DND-41 (cell line): ENCODE measurements at regions not wholly inside any gene's neighbourhood (a gene's known extent, or its start where the extent isn't known, plus 50 kb on each side); places are given as distances from the start of the nearest gene placed in this dataset.

ENCODE experiments used
- ATAC-seq: fragments of 200-7000 bp; cut with Tn5 transposase; 3 replicates; pipeline ENCODE4 v1.9.1; 2021; ENCODE audit warnings: low read depth; ENCODE audit not compliant: insufficient read depth
- DNase-seq: peaks from one replicate; pipeline ENCODE4 v3.0.0-alpha.2; 2020
- H2AFZ ChIP-seq: 2 replicates; pipeline ENCODE4 v1.6.0; 2012; ENCODE audit warnings: low read depth, low read length
- H3K27ac ChIP-seq: 2 replicates; pipeline ENCODE4 v1.5.1; 2012; ENCODE audit warnings: low read length, inconsistent platforms
- H3K27me3 ChIP-seq: fragments of 200-600 bp; sonication (generic); 2 replicates; pipeline ENCODE4 v1.6.0; 2012; ENCODE audit warnings: low read length, mild to moderate bottlenecking, inconsistent platforms; ENCODE audit not compliant: insufficient read depth, poor library complexity
- H3K36me3 ChIP-seq: 2 replicates; pipeline ENCODE4 v1.5.1; 2012; ENCODE audit warnings: low read length, inconsistent platforms; ENCODE audit not compliant: insufficient read depth
- H3K4me1 ChIP-seq: 2 replicates; pipeline ENCODE4 v1.5.1; 2012; ENCODE audit warnings: mild to moderate bottlenecking, low read length; ENCODE audit not compliant: insufficient read depth
- H3K4me2 ChIP-seq: 2 replicates; pipeline ENCODE4 v1.6.0; 2012; ENCODE audit warnings: mild to moderate bottlenecking, moderate library complexity, low read length, inconsistent platforms; ENCODE audit not compliant: insufficient read depth
- H3K4me3 ChIP-seq, 2 experiments: fragments of 200-600 bp in 1 of 2; shearing (Covaris generic) in 1 of 2; 2 replicates each; pipeline ENCODE4 v1.5.1; 2012 to 2016; ENCODE audit warnings: inconsistent platforms in 2 of 2, low read length in 2 of 2, mild to moderate bottlenecking in 2 of 2, low read depth in 1 of 2, moderate library complexity in 1 of 2
- H3K79me2 ChIP-seq: 2 replicates; pipeline ENCODE4 v1.6.0; 2012; ENCODE audit warnings: low read length, inconsistent platforms; ENCODE audit not compliant: insufficient read depth
- H3K9ac ChIP-seq: 2 replicates; pipeline ENCODE4 v1.6.0; 2012; ENCODE audit warnings: low read depth, mild to moderate bottlenecking, inconsistent platforms, low read length, moderate library complexity
- H3K9me3 ChIP-seq: 2 replicates; pipeline ENCODE4 v1.5.1; 2012; ENCODE audit warnings: low read length, moderate library complexity, mild to moderate bottlenecking, inconsistent platforms; ENCODE audit not compliant: insufficient read depth, severe bottlenecking
- H4K20me1 ChIP-seq: 2 replicates; pipeline ENCODE4 v1.6.0; 2012; ENCODE audit warnings: low read length; ENCODE audit not compliant: insufficient read depth
- EZH2 ChIP-seq: IDR thresholded peaks from 3 replicates; pipeline ENCODE4 v1.6.1; 2012; ENCODE audit warnings: borderline replicate concordance, low read depth, mild to moderate bottlenecking, moderate library complexity, low read length, inconsistent platforms; ENCODE audit not compliant: severe bottlenecking
- TF ChIP-seq, protein P1 (sequence below): IDR thresholded peaks from 2 replicates; pipeline ENCODE4 v1.5.1; 2012; ENCODE audit warnings: borderline replicate concordance, low read length, moderate library complexity, mild to moderate bottlenecking; ENCODE audit not compliant: poor library complexity, severe bottlenecking; ENCODE audit errors: extremely low read depth

DNA sequence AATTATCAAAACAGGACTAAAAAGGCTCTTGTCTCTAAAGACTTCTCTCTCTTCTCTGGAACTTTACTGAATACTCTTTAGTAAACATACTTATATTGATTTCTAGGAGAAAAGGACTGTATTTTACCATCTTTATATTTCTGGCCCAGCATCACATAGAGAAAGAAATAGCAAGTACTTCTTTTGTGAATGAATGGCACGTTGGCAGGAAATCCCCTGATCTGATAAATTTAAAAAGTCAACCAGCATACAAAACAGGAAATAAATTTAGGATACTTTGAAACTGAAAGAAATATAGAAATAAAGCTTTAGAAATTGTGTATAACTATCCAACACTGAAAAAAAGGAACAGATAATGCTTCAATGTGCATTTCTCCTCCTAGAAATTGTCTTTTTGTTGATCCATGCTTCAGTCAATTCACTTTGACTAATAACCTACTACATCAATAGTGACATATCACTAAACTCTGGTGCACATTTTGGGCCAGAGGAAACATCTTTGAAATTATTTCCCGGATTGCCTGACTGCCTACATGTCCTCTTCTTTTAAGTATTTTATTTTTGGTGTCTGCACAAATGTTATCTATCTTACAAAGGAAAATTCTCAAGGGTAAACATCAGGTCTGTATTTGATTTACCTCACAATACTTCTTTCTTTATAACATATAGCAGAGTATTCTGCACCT lies 183.5 kb upstream of the FSTL5 start:
- Histone ChIP-seq H3K4me2 (no peak overlapping the region), H3K36me3 (no peaks in the 10 kb centered on the region), H3K4me3 (no peak overlapping the region), H3K9me3 (no peaks in the 10 kb centered on the region), H3K27ac (no peak overlapping the region), H2AFZ (no peak overlapping the region), H3K79me2 (no peaks in the 10 kb centered on the region), H4K20me1 (no peaks in the 10 kb centered on the region), H3K27me3 (no peaks in the 10 kb centered on the region), H3K9ac (no peak overlapping the region), H3K4me1 (no peaks in the 10 kb centered on the region)
- no peak for DNase-seq
- no peak for ATAC-seq
- TF ChIP-seq, protein P1, sequence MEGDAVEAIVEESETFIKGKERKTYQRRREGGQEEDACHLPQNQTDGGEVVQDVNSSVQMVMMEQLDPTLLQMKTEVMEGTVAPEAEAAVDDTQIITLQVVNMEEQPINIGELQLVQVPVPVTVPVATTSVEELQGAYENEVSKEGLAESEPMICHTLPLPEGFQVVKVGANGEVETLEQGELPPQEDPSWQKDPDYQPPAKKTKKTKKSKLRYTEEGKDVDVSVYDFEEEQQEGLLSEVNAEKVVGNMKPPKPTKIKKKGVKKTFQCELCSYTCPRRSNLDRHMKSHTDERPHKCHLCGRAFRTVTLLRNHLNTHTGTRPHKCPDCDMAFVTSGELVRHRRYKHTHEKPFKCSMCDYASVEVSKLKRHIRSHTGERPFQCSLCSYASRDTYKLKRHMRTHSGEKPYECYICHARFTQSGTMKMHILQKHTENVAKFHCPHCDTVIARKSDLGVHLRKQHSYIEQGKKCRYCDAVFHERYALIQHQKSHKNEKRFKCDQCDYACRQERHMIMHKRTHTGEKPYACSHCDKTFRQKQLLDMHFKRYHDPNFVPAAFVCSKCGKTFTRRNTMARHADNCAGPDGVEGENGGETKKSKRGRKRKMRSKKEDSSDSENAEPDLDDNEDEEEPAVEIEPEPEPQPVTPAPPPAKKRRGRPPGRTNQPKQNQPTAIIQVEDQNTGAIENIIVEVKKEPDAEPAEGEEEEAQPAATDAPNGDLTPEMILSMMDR = no peak
- no peak for TF ChIP-seq EZH2

DNA sequence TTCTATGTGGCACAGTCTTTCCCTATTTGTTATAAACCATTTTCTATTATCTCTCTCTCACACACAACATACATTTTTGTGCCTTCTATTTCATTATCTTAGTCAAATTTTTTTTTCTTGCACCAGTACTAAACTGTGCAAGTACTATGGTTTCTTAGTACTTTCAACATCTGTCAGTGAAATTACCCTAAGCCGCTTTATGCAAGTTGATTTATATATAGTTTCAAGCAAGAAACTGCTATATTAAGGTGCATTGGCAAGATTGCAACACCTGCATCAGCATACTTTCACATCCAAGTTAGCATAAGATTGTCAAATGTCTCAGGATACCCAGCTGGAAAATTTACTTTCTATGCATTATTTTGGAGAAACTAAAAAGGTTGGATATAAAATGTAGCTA lies 180.2 kb upstream of the FSTL5 start:
- no peak for DNase-seq
- ATAC-seq = no peak
- no peaks in the 10 kb centered on the region for H3K4me1 ChIP-seq

DNA sequence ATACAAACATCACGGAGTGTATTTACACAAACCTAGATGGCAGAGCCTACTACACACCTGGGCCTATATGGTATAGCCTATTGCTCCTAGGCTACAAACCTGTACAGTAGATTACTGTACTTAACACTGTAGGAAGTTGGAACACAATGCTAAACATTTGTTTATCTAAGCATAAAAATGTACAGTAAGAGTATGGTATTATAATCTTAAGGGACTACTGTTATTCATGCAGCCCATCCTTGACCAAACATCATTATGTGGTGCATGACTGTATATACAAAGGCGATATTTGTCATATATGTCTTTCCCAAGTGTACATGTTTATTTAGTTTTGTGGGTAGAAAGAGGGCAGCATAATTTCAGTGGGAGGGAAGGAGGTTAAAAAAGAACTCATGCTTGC lies 177.7 kb upstream of the FSTL5 start:
- ATAC-seq (no peak), DNase-seq (no peak)
- no peaks in the 10 kb centered on the region for H3K27me3 ChIP-seq
- H3K4me2 ChIP-seq = no peak overlapping the region
- H2AFZ ChIP-seq = no peak overlapping the region
- H3K36me3 ChIP-seq = no peaks in the 10 kb centered on the region
- no peak overlapping the region for H3K27ac ChIP-seq
- no peak overlapping the region for H3K9ac ChIP-seq
- H4K20me1 ChIP-seq = no peaks in the 10 kb centered on the region
- no peak for TF ChIP-seq EZH2
- TF ChIP-seq, protein P1 = no peak
- H3K4me3 ChIP-seq = no peak overlapping the region
- H3K9me3 ChIP-seq = no peaks in the 10 kb centered on the region
- H3K79me2 ChIP-seq = no peaks in the 10 kb centered on the region
- H3K4me1 ChIP-seq = no peaks in the 10 kb centered on the region

More for the DNA sequence above, 180.2 kb upstream of the FSTL5 start:
- Histone ChIP-seq H3K36me3 (no peaks in the 10 kb centered on the region), H3K27ac (no peak overlapping the region), H2AFZ (no peak overlapping the region), H3K27me3 (no peaks in the 10 kb centered on the region), H3K4me3 (no peak overlapping the region), H3K9me3 (no peaks in the 10 kb centered on the region), H3K9ac (no peak overlapping the region), H3K4me2 (no peak overlapping the region), H3K79me2 (no peaks in the 10 kb centered on the region), H4K20me1 (no peaks in the 10 kb centered on the region)
- TF ChIP-seq EZH2 = no peak
- TF ChIP-seq, protein P1 = no peak

DNA sequence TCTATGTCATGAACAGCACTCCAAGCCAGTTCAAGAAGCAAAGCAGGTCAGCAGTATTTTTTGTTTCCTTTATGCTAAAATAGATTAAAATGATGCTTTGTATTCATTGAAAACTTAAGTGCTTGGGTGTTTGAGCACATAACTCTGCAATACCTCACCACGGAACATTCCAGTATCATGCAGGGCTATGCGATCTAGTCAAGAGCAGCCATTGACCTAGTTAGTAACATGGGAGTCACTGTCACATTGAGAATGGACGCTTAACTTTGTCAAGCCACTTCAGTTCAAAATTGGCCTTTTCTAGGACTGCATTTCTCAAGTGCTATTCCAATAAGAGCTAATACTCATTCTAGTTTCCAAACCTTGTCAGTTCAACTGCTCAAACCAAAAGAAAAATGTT lies 160.1 kb upstream of the FSTL5 start:
- H3K9ac ChIP-seq = no peak overlapping the region
- H3K79me2 ChIP-seq = no peaks in the 10 kb centered on the region
- no peaks in the 10 kb centered on the region for H3K27me3 ChIP-seq
- no peak overlapping the region for H3K4me2 ChIP-seq
- no peak overlapping the region for H3K27ac ChIP-seq
- no peaks in the 10 kb centered on the region for H3K9me3 ChIP-seq
- H3K4me3 ChIP-seq = no peak overlapping the region
- TF ChIP-seq EZH2 = no peak
- TF ChIP-seq, protein P1 = no peak
- no peaks in the 10 kb centered on the region for H3K36me3 ChIP-seq
- H2AFZ ChIP-seq = no peak overlapping the region
- DNase-seq (no peak), ATAC-seq (no peak)
- H4K20me1 ChIP-seq = no peaks in the 10 kb centered on the region
- no peaks in the 10 kb centered on the region for H3K4me1 ChIP-seq
